ENCODE measurements at regions not wholly inside any gene's neighbourhood (a gene's known extent, or its start where the extent isn't known, plus 50 kb on each side); places are given as distances from the start of the nearest gene placed in this dataset.

- TF ChIP-seq REST (IDR thresholded peaks at IDR 0.05; ENCODE audit: insufficient read depth in 1 of 2, low read depth in 2 of 2, low read length in 2 of 2) (no peak), TAF1 (IDR thresholded peaks at IDR 0.05; ENCODE audit: borderline replicate concordance, insufficient read depth, low read length) (no peak), POLR2AphosphoS5 (IDR thresholded peaks at IDR 0.05; ENCODE audit: low read depth, low read length) (no peak), FOXP2 (optimal IDR thresholded peaks at IDR 0.05; ENCODE audit: borderline replicate concordance, extremely low read depth, extremely low read length, insufficient read depth) (no peak), SIN3A (IDR thresholded peaks at IDR 0.05; ENCODE audit: borderline replicate concordance, insufficient read depth, low read length) (no peak)
These were observed 309.4 kb downstream of the GLUD2 start for GRCh38 chrX:121356850-121357171.

GRCh38 chrX:121360280-121360679 lies 312.9 kb downstream of the GLUD2 start:
- no peak for TF ChIP-seq POLR2AphosphoS5 (IDR thresholded peaks at IDR 0.05; ENCODE audit: low read depth, low read length)
- no peak for TF ChIP-seq REST (IDR thresholded peaks at IDR 0.05; ENCODE audit: insufficient read depth in 1 of 2, low read depth in 2 of 2, low read length in 2 of 2)
- TF ChIP-seq TAF1 (IDR thresholded peaks at IDR 0.05; ENCODE audit: borderline replicate concordance, insufficient read depth, low read length): no peak
- no peak for TF ChIP-seq SIN3A (IDR thresholded peaks at IDR 0.05; ENCODE audit: borderline replicate concordance, insufficient read depth, low read length)
- no peak for TF ChIP-seq FOXP2 (optimal IDR thresholded peaks at IDR 0.05; ENCODE audit: borderline replicate concordance, extremely low read depth, extremely low read length, insufficient read depth)

- TF ChIP-seq REST (IDR thresholded peaks at IDR 0.05; ENCODE audit: insufficient read depth in 1 of 2, low read depth in 2 of 2, low read length in 2 of 2): no peak
- TF ChIP-seq POLR2AphosphoS5 (IDR thresholded peaks at IDR 0.05; ENCODE audit: low read depth, low read length): no peak
- no peak for TF ChIP-seq TAF1 (IDR thresholded peaks at IDR 0.05; ENCODE audit: borderline replicate concordance, insufficient read depth, low read length)
- TF ChIP-seq FOXP2 (optimal IDR thresholded peaks at IDR 0.05; ENCODE audit: borderline replicate concordance, extremely low read depth, extremely low read length, insufficient read depth): no peak
- TF ChIP-seq SIN3A (IDR thresholded peaks at IDR 0.05; ENCODE audit: borderline replicate concordance, insufficient read depth, low read length): no peak
These were observed 318.3 kb downstream of the GLUD2 start for GRCh38 chrX:121365572-121366161.

GRCh38 chrX:121374471-121374870 lies 327.1 kb downstream of the GLUD2 start:
- no peak for TF ChIP-seq POLR2AphosphoS5 (IDR thresholded peaks at IDR 0.05; ENCODE audit: low read depth, low read length)
- no peak for TF ChIP-seq SIN3A (IDR thresholded peaks at IDR 0.05; ENCODE audit: borderline replicate concordance, insufficient read depth, low read length)
- no peak for TF ChIP-seq TAF1 (IDR thresholded peaks at IDR 0.05; ENCODE audit: borderline replicate concordance, insufficient read depth, low read length)
- no peak for TF ChIP-seq FOXP2 (optimal IDR thresholded peaks at IDR 0.05; ENCODE audit: borderline replicate concordance, extremely low read depth, extremely low read length, insufficient read depth)
- TF ChIP-seq REST (IDR thresholded peaks at IDR 0.05; ENCODE audit: insufficient read depth in 1 of 2, low read depth in 2 of 2, low read length in 2 of 2): no peak

Measured in PFSK-1 (cell line).